ENCODE measurements at regions not wholly inside any gene's neighbourhood (a gene's known extent, or its start where the extent isn't known, plus 50 kb on each side); places are given as distances from the start of the nearest gene placed in this dataset.

DNA sequence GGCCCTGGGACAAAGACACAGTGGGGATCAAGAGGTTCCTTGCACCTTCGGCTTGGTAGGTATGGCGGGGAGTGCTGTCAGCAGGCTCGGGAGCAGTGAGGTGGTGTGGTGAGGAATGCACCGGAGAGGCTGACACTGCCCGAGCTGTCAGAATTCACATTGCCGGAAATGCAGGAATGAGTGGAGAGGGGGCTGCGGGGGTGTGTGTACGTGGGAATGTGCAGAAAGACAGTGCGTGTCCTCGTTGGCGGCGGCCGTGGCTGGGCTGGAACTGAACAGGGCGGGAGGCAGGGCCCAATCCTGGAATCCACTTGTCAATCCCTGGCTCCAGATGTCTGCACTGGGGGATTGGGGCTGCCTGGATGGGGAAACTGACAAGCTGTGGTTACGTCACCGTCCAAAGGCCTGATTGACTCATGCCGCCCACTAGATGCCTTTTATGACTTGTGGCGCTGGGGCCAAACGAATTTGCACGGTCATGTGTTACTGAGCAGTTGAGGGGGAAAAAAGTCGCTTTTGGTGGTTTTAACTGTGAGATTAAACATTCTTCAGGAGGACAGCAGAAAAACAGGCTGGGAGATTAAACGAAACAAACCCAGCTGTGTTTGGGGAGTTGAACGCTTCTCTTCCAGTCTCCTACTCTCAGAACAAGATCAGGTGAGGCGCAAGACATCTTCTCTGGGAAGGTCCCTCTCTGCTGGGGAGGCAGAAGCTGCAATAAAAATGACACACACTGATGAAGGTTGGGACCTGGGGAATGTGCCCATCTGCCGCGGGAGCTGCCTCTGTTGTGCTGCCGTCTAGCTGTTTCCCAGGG, 189.4 kb upstream of the GLI2 start (continued):
- TF ChIP-seq, protein P1, sequence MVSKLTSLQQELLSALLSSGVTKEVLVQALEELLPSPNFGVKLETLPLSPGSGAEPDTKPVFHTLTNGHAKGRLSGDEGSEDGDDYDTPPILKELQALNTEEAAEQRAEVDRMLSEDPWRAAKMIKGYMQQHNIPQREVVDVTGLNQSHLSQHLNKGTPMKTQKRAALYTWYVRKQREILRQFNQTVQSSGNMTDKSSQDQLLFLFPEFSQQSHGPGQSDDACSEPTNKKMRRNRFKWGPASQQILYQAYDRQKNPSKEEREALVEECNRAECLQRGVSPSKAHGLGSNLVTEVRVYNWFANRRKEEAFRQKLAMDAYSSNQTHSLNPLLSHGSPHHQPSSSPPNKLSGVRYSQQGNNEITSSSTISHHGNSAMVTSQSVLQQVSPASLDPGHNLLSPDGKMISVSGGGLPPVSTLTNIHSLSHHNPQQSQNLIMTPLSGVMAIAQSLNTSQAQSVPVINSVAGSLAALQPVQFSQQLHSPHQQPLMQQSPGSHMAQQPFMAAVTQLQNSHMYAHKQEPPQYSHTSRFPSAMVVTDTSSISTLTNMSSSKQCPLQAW (CRISPR knock-in tag; IDR thresholded peaks at IDR 0.05), result peak; percentile 91
- TF ChIP-seq MBD4 (IDR thresholded peaks at IDR 0.05; ENCODE audit: borderline replicate concordance, low read length) (no peak), RFX3 (CRISPR knock-in tag; IDR thresholded peaks at IDR 0.05) (0 out of 2 replicates have a peak, but pooled peaks have one; percentile 9), HHEX (CRISPR knock-in tag; IDR thresholded peaks at IDR 0.05) (no peak; the same call in none of the 2 replicates), ZNF10 (CRISPR knock-in tag; IDR thresholded peaks at IDR 0.05; ENCODE audit: borderline replicate concordance, low read depth) (no peak), FOXK2 (IDR thresholded peaks at IDR 0.05) (peak; percentile 35; the same call in 1 of the 2 replicates), RAD51 (IDR thresholded peaks at IDR 0.05; ENCODE audit: borderline replicate concordance) (no peak), ATAD3A (CRISPR knock-in tag; IDR thresholded peaks at IDR 0.05) (no peak), ZNF333 (CRISPR knock-in tag; IDR thresholded peaks at IDR 0.05; ENCODE audit: borderline replicate concordance) (peak; percentile 56; the same call in 1 of the 2 replicates), ZNF251 (CRISPR knock-in tag; IDR thresholded peaks at IDR 0.05) (no peak), KAT7 (CRISPR knock-in tag; IDR thresholded peaks at IDR 0.05; ENCODE audit: borderline replicate concordance) (no peak; the same call in 1 of the 2 replicates), ZNF44 (CRISPR knock-in tag; IDR thresholded peaks at IDR 0.05) (no peak), ZBTB7A (CRISPR knock-in tag; IDR thresholded peaks at IDR 0.05) (peak; percentile 93), ZNF672 (CRISPR knock-in tag; IDR thresholded peaks at IDR 0.05) (no peak), MAFK (conservative IDR thresholded peaks at IDR 0.05 in 1 of 2, IDR thresholded peaks at IDR 0.05 in 1 of 2; ENCODE audit: low read length in 2 of 2) (peak; percentile 16 to 84; a peak in 2 of 4 replicates), ZNF570 (CRISPR knock-in tag; IDR thresholded peaks at IDR 0.05; ENCODE audit: borderline replicate concordance) (no peak), ARNTL (CRISPR knock-in tag; IDR thresholded peaks at IDR 0.05) (peak; percentile 95), TEAD3 (CRISPR knock-in tag; optimal IDR thresholded peaks at IDR 0.05; ENCODE audit: borderline replicate concordance) (peak; percentile 95), ZNF549 (CRISPR knock-in tag; IDR thresholded peaks at IDR 0.05) (no peak), KLF11 (CRISPR knock-in tag; IDR thresholded peaks at IDR 0.05) (no peak; the same call in 1 of the 2 replicates)
- TF ChIP-seq, protein P2, sequence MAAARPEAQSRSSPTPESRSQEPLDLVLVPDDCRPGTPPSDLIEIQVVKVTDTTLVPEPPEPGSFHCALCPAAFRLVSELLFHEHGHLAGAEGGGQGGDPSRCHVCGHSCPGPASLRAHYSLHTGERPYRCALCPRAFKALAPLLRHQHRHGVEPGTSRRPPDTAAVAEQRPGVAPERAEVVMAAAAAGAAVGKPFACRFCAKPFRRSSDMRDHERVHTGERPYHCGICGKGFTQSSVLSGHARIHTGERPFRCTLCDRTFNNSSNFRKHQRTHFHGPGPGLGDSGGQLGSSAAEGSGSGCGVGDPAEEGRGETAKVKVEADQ (CRISPR knock-in tag; IDR thresholded peaks at IDR 0.05; ENCODE audit: borderline replicate concordance), result peak; percentile 87
- TF ChIP-seq, protein P3, sequence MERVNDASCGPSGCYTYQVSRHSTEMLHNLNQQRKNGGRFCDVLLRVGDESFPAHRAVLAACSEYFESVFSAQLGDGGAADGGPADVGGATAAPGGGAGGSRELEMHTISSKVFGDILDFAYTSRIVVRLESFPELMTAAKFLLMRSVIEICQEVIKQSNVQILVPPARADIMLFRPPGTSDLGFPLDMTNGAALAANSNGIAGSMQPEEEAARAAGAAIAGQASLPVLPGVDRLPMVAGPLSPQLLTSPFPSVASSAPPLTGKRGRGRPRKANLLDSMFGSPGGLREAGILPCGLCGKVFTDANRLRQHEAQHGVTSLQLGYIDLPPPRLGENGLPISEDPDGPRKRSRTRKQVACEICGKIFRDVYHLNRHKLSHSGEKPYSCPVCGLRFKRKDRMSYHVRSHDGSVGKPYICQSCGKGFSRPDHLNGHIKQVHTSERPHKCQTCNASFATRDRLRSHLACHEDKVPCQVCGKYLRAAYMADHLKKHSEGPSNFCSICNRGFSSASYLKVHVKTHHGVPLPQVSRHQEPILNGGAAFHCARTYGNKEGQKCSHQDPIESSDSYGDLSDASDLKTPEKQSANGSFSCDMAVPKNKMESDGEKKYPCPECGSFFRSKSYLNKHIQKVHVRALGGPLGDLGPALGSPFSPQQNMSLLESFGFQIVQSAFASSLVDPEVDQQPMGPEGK (CRISPR knock-in tag; IDR thresholded peaks at IDR 0.05), result peak; percentile 94
- TF ChIP-seq, protein P4, sequence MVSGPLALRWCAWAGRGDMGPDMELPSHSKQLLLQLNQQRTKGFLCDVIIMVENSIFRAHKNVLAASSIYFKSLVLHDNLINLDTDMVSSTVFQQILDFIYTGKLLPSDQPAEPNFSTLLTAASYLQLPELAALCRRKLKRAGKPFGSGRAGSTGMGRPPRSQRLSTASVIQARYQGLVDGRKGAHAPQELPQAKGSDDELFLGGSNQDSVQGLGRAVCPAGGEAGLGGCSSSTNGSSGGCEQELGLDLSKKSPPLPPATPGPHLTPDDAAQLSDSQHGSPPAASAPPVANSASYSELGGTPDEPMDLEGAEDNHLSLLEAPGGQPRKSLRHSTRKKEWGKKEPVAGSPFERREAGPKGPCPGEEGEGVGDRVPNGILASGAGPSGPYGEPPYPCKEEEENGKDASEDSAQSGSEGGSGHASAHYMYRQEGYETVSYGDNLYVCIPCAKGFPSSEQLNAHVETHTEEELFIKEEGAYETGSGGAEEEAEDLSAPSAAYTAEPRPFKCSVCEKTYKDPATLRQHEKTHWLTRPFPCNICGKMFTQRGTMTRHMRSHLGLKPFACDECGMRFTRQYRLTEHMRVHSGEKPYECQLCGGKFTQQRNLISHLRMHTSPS (CRISPR knock-in tag; IDR thresholded peaks at IDR 0.05; ENCODE audit: low read depth), result peak; percentile 59; the same call in 1 of the 2 replicates
- TF ChIP-seq, protein P5, sequence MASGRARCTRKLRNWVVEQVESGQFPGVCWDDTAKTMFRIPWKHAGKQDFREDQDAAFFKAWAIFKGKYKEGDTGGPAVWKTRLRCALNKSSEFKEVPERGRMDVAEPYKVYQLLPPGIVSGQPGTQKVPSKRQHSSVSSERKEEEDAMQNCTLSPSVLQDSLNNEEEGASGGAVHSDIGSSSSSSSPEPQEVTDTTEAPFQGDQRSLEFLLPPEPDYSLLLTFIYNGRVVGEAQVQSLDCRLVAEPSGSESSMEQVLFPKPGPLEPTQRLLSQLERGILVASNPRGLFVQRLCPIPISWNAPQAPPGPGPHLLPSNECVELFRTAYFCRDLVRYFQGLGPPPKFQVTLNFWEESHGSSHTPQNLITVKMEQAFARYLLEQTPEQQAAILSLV (CRISPR knock-in tag; IDR thresholded peaks at IDR 0.05; ENCODE audit: borderline replicate concordance), result peak; percentile 95
